ENCODE measurements at regions not wholly inside any gene's neighbourhood (a gene's known extent, or its start where the extent isn't known, plus 50 kb on each side); places are given as distances from the start of the nearest gene placed in this dataset.

DNA sequence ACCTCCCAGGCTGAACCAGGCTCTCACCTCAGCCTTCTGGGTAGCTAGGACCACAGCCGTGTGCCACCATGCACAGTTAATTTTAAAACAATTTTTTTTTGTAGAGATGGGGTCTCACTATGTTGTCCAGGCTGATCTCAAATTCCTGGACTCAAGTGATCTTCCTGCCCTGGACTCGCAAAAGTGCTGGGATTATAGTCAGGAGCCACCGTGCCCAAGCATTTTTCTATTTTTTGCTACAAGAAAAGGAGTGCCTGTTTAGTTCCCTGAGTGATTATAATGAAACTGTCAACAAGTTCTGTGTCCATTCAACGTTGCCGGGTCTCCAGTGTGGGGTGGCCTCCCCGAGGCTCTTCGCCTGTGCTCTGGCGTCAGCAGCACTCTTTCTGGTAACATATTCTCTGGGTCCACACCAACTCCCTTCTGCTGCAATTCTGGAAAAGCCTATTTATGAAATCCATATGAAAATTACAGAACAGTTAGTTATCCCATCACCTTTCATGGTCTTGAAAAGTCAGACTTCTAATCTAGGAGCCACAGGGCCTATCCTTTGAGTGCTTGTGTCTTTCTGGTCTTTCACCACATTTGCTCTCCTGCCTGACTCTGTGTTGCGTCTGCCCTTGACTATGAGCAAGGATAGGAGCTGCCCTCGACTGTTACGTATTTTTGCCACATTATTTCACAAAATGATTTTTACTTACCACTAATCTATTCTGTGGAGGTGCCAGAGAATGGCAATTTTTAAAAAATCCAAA is 172.7 kb downstream of the SOCS6 start:
- TF ChIP-seq CTCF (IDR thresholded peaks at IDR 0.05; ENCODE audit: poor library complexity) (no peak), EZH2phosphoT487 (IDR thresholded peaks at IDR 0.05; ENCODE audit: low read depth, severe bottlenecking, unreplicated experiment) (no peak)
